HUES48 (cell line): ENCODE measurements at regions not wholly inside any gene's neighbourhood (a gene's known extent, or its start where the extent isn't known, plus 50 kb on each side); places are given as distances from the start of the nearest gene placed in this dataset.

Experiments
- H3K27ac ChIP-seq: one replicate; pipeline ENCODE4 v1.7.0; 2013; ENCODE audit warnings: low read depth, low read length, inconsistent platforms
- H3K27me3 ChIP-seq: 2 replicates; pipeline ENCODE4 v1.6.1; 2013; ENCODE audit warnings: mild to moderate bottlenecking, low read length; ENCODE audit not compliant: control insufficient read depth, insufficient read depth
- H3K36me3 ChIP-seq: 2 replicates; pipeline ENCODE4 v1.6.1; 2013; ENCODE audit warnings: low read length; ENCODE audit not compliant: control insufficient read depth, insufficient read depth
- H3K4me1 ChIP-seq: 2 replicates; pipeline ENCODE4 v1.6.1; 2013; ENCODE audit warnings: mild to moderate bottlenecking, low read length; ENCODE audit not compliant: control insufficient read depth, insufficient read depth
- H3K4me3 ChIP-seq: 2 replicates; pipeline ENCODE4 v1.5.1; 2013; ENCODE audit warnings: mild to moderate bottlenecking, low read depth, low read length
- H3K9ac ChIP-seq: 2 replicates; pipeline ENCODE4 v1.6.1; 2013; ENCODE audit warnings: mild to moderate bottlenecking, low read depth, low read length, moderate library complexity
- H3K9me3 ChIP-seq: 2 replicates; pipeline ENCODE4 v1.6.1; 2013; ENCODE audit warnings: low read length; ENCODE audit not compliant: control insufficient read depth, insufficient read depth

GRCh38 chr15:98163319-98164045 is 203.0 kb downstream of the ARRDC4 start:
- Histone ChIP-seq H3K4me1 (peaks cover 15% of the 10 kb centered on the region), H3K36me3 (no peaks in the 10 kb centered on the region), H3K27me3 (no peaks in the 10 kb centered on the region), H3K27ac (no peak overlapping the region), H3K9me3 (peaks cover 8% of the 10 kb centered on the region), H3K4me3 (no peak overlapping the region), H3K9ac (no peak overlapping the region)

- H3K4me3 ChIP-seq: no peak overlapping the region
- H3K27me3 ChIP-seq: no peaks in the 10 kb centered on the region
- peaks cover 8% of the 10 kb centered on the region for H3K9me3 ChIP-seq
- peaks cover 19% of the 10 kb centered on the region for H3K4me1 ChIP-seq
- no peaks in the 10 kb centered on the region for H3K36me3 ChIP-seq
- H3K9ac ChIP-seq: no peak overlapping the region
- H3K27ac ChIP-seq: no peak overlapping the region
Observed at GRCh38 chr15:98164571-98164970, 204.1 kb downstream of the ARRDC4 start.

- Histone ChIP-seq H3K4me3 (no peak overlapping the region), H3K27ac (no peak overlapping the region), H3K9me3 (peaks cover 8% of the 10 kb centered on the region), H3K36me3 (no peaks in the 10 kb centered on the region), H3K27me3 (no peaks in the 10 kb centered on the region), H3K9ac (no peak overlapping the region), H3K4me1 (peaks cover 19% of the 10 kb centered on the region)
Observed at GRCh38 chr15:98164986-98165385, 204.5 kb downstream of the ARRDC4 start.

- no peaks in the 10 kb centered on the region for H3K36me3 ChIP-seq
- H3K9ac ChIP-seq: no peak overlapping the region
- no peaks in the 10 kb centered on the region for H3K27me3 ChIP-seq
- H3K4me1 ChIP-seq: peaks cover 23% of the 10 kb centered on the region
- H3K4me3 ChIP-seq: no peak overlapping the region
- no peak overlapping the region for H3K27ac ChIP-seq
- no peaks in the 10 kb centered on the region for H3K9me3 ChIP-seq
Observed at GRCh38 chr15:98167722-98168268, 207.3 kb downstream of the ARRDC4 start.

- Histone ChIP-seq H3K36me3 (no peaks in the 10 kb centered on the region), H3K4me1 (peaks cover 32% of the 10 kb centered on the region), H3K4me3 (no peak overlapping the region), H3K27ac (no peak overlapping the region), H3K9ac (no peak overlapping the region), H3K27me3 (no peaks in the 10 kb centered on the region), H3K9me3 (no peaks in the 10 kb centered on the region)
Observed at GRCh38 chr15:98169551-98169950, 209.0 kb downstream of the ARRDC4 start.

GRCh38 chr15:98174286-98174685 is 213.8 kb downstream of the ARRDC4 start:
- Histone ChIP-seq H3K4me1 (peaks cover 22% of the 10 kb centered on the region), H3K27me3 (no peaks in the 10 kb centered on the region), H3K27ac (no peak overlapping the region), H3K4me3 (no peak overlapping the region), H3K36me3 (no peaks in the 10 kb centered on the region), H3K9me3 (no peaks in the 10 kb centered on the region), H3K9ac (no peak overlapping the region)

- Histone ChIP-seq H3K4me3 (no peak overlapping the region), H3K27ac (no peak overlapping the region), H3K4me1 (peaks cover 22% of the 10 kb centered on the region), H3K27me3 (no peaks in the 10 kb centered on the region), H3K9ac (no peak overlapping the region), H3K36me3 (no peaks in the 10 kb centered on the region), H3K9me3 (no peaks in the 10 kb centered on the region)
Observed at GRCh38 chr15:98174841-98175240, 214.3 kb downstream of the ARRDC4 start.

GRCh38 chr15:98177966-98178592 is 217.6 kb downstream of the ARRDC4 start:
- Histone ChIP-seq H3K4me3 (no peak overlapping the region), H3K4me1 (peaks cover 15% of the 10 kb centered on the region), H3K27ac (no peak overlapping the region), H3K9me3 (no peaks in the 10 kb centered on the region), H3K36me3 (no peaks in the 10 kb centered on the region), H3K9ac (no peak overlapping the region), H3K27me3 (no peaks in the 10 kb centered on the region)

- no peaks in the 10 kb centered on the region for H3K9me3 ChIP-seq
- no peak overlapping the region for H3K9ac ChIP-seq
- no peak overlapping the region for H3K27ac ChIP-seq
- peaks cover 9% of the 10 kb centered on the region for H3K4me1 ChIP-seq
- H3K36me3 ChIP-seq: no peaks in the 10 kb centered on the region
- H3K27me3 ChIP-seq: no peaks in the 10 kb centered on the region
- H3K4me3 ChIP-seq: no peak overlapping the region
Observed at GRCh38 chr15:98178861-98179260, 218.4 kb downstream of the ARRDC4 start.

GRCh38 chr15:98187549-98187948 is 227.0 kb downstream of the ARRDC4 start:
- no peaks in the 10 kb centered on the region for H3K27me3 ChIP-seq
- no peaks in the 10 kb centered on the region for H3K4me1 ChIP-seq
- H3K9me3 ChIP-seq: no peaks in the 10 kb centered on the region
- no peak overlapping the region for H3K4me3 ChIP-seq
- no peaks in the 10 kb centered on the region for H3K36me3 ChIP-seq
- no peak overlapping the region for H3K9ac ChIP-seq
- H3K27ac ChIP-seq: no peak overlapping the region

- H3K27ac ChIP-seq: no peak overlapping the region
- no peaks in the 10 kb centered on the region for H3K27me3 ChIP-seq
- H3K9me3 ChIP-seq: no peaks in the 10 kb centered on the region
- H3K9ac ChIP-seq: no peak overlapping the region
- H3K4me1 ChIP-seq: no peaks in the 10 kb centered on the region
- H3K36me3 ChIP-seq: no peaks in the 10 kb centered on the region
- no peak overlapping the region for H3K4me3 ChIP-seq
Observed at GRCh38 chr15:98190914-98191313, 230.4 kb downstream of the ARRDC4 start.
